Colonic mucosa (tissue), 4 donors: ENCODE measurements at regions not wholly inside any gene's neighbourhood (a gene's known extent, or its start where the extent isn't known, plus 50 kb on each side); places are given as distances from the start of the nearest gene placed in this dataset.

Source experiments
- DNase-seq: peaks from one replicate; pipeline ENCODE4 v3.0.0-alpha.2; 2020
- H3K27ac ChIP-seq: fragments of 200-600 bp; one replicate; pipeline ENCODE4 v1.8.0; 2021
- H3K27me3 ChIP-seq: fragments of 200-600 bp; one replicate; pipeline ENCODE4 v1.8.0; 2021
- H3K36me3 ChIP-seq: fragments of 200-600 bp; one replicate; pipeline ENCODE4 v1.8.0; 2021
- H3K4me1 ChIP-seq: fragments of 200-600 bp; one replicate; pipeline ENCODE4 v1.8.0; 2021; ENCODE audit warnings: mild to moderate bottlenecking
- H3K4me3 ChIP-seq: fragments of 200-600 bp; one replicate; pipeline ENCODE4 v1.8.0; 2021
- H3K9ac ChIP-seq, 2 donors: one replicate each; pipeline ENCODE4 v1.7.0; 2013; ENCODE audit warnings: control low read depth in 2 of 2, low read depth in 2 of 2, low read length in 2 of 2
- H3K9me3 ChIP-seq: fragments of 200-600 bp; one replicate; pipeline ENCODE4 v1.8.0; 2021
- CTCF ChIP-seq: fragments of 200-600 bp; IDR thresholded peaks from one replicate; pipeline ENCODE4 v1.8.0; 2022; ENCODE audit warnings: antibody characterized with exemption, mild to moderate bottlenecking
- intact Hi-C: fragments of 100-400 bp; cut with DNase I; formaldehyde crosslinking; loops from one replicate; pipeline ENCODE4 v1.14.1; 2022
- donor health status: healthy.
- donor health status: DM: no; HTN: no; CAD: no.
- donor health status: DM: no; HTN: no; CAD: no.

GRCh38 chr2:147502711-147503290 lies 342.0 kb upstream of the ACVR2A start:
- H3K4me3 ChIP-seq = no peak overlapping the region
- intact Hi-C loops = no loop called here
- no peaks in the 10 kb centered on the region for H3K9me3 ChIP-seq
- no peak overlapping the region for H3K9ac ChIP-seq
- no peaks in the 10 kb centered on the region for H3K36me3 ChIP-seq
- H3K4me1 ChIP-seq = no peaks in the 10 kb centered on the region
- H3K27ac ChIP-seq = no peak overlapping the region
- no peak for TF ChIP-seq CTCF
- DNase-seq = no peak
- no peaks in the 10 kb centered on the region for H3K27me3 ChIP-seq

GRCh38 chr2:147501968-147502367 lies 342.9 kb upstream of the ACVR2A start:
- TF ChIP-seq CTCF = no peak
- H3K4me1 ChIP-seq = no peaks in the 10 kb centered on the region
- no peak overlapping the region for H3K9ac ChIP-seq
- intact Hi-C loops = no loop called here
- no peaks in the 10 kb centered on the region for H3K9me3 ChIP-seq
- no peak overlapping the region for H3K27ac ChIP-seq
- DNase-seq = no peak
- no peaks in the 10 kb centered on the region for H3K27me3 ChIP-seq
- no peaks in the 10 kb centered on the region for H3K36me3 ChIP-seq
- no peak overlapping the region for H3K4me3 ChIP-seq

- intact Hi-C loops = no loop called here
- Histone ChIP-seq H3K4me3 (no peak overlapping the region), H3K4me1 (no peaks in the 10 kb centered on the region), H3K27ac (no peak overlapping the region), H3K36me3 (no peaks in the 10 kb centered on the region), H3K9me3 (no peaks in the 10 kb centered on the region), H3K27me3 (no peaks in the 10 kb centered on the region), H3K9ac (no peak overlapping the region)
- DNase-seq = no peak
- TF ChIP-seq CTCF = no peak
These were observed 343.9 kb upstream of the ACVR2A start for GRCh38 chr2:147500819-147501395.

- no peak for TF ChIP-seq CTCF
- no peaks in the 10 kb centered on the region for H3K27me3 ChIP-seq
- H3K4me3 ChIP-seq = no peak overlapping the region
- no peaks in the 10 kb centered on the region for H3K4me1 ChIP-seq
- H3K9me3 ChIP-seq = no peaks in the 10 kb centered on the region
- no peak overlapping the region for H3K9ac ChIP-seq
- intact Hi-C loops = no loop called here
- no peak overlapping the region for H3K27ac ChIP-seq
- H3K36me3 ChIP-seq = no peaks in the 10 kb centered on the region
- DNase-seq = no peak
These were observed 344.6 kb upstream of the ACVR2A start for GRCh38 chr2:147500229-147500628.

GRCh38 chr2:147499785-147500184 lies 345.0 kb upstream of the ACVR2A start:
- DNase-seq = no peak
- no peak overlapping the region for H3K27ac ChIP-seq
- H3K4me3 ChIP-seq = no peak overlapping the region
- H3K27me3 ChIP-seq = no peaks in the 10 kb centered on the region
- no peaks in the 10 kb centered on the region for H3K4me1 ChIP-seq
- intact Hi-C loops = no loop called here
- no peaks in the 10 kb centered on the region for H3K36me3 ChIP-seq
- H3K9ac ChIP-seq = no peak overlapping the region
- H3K9me3 ChIP-seq = no peaks in the 10 kb centered on the region
- TF ChIP-seq CTCF = no peak
